ENCODE measurements at regions not wholly inside any gene's neighbourhood (a gene's known extent, or its start where the extent isn't known, plus 50 kb on each side); places are given as distances from the start of the nearest gene placed in this dataset.
"Not testable (repeated sequence)": the region's sequence is repeated elsewhere in the genome, so short reads cannot be mapped to it uniquely, and the experiment has no call there.

DNA sequence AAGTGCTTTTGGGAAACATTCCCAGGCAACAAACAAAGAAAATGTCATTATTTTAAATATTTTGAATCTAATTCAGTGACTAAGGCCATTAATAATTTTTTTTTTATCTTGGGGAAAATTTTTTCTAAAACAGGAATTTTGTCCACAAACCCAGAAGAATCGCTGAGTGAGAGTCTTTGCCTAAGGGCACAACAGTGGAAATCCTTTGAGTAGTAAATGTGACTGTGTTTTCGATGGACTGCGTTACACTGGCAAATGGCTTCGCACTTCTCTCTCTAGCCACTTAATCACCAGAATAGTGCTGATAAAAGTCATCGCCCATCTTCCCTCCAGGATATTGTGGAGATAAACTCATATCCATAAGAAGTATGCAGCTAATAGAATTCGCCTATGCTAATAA, 430.3 kb upstream of the AKR1E2 start:
- TF ChIP-seq, protein P1, sequence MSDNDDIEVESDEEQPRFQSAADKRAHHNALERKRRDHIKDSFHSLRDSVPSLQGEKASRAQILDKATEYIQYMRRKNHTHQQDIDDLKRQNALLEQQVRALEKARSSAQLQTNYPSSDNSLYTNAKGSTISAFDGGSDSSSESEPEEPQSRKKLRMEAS (IDR thresholded peaks at IDR 0.05; ENCODE audit: low read depth, low read length): no peak
- TF ChIP-seq, protein P2, sequence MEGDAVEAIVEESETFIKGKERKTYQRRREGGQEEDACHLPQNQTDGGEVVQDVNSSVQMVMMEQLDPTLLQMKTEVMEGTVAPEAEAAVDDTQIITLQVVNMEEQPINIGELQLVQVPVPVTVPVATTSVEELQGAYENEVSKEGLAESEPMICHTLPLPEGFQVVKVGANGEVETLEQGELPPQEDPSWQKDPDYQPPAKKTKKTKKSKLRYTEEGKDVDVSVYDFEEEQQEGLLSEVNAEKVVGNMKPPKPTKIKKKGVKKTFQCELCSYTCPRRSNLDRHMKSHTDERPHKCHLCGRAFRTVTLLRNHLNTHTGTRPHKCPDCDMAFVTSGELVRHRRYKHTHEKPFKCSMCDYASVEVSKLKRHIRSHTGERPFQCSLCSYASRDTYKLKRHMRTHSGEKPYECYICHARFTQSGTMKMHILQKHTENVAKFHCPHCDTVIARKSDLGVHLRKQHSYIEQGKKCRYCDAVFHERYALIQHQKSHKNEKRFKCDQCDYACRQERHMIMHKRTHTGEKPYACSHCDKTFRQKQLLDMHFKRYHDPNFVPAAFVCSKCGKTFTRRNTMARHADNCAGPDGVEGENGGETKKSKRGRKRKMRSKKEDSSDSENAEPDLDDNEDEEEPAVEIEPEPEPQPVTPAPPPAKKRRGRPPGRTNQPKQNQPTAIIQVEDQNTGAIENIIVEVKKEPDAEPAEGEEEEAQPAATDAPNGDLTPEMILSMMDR (IDR thresholded peaks at IDR 0.05; ENCODE audit: low read depth, low read length): no peak
- no peak for TF ChIP-seq MYC (IDR thresholded peaks at IDR 0.05; ENCODE audit: low read depth, low read length)
- no peak overlapping the region for H3K4me3 ChIP-seq (ENCODE audit: low read depth, low read length)
- DNase-seq (ENCODE audit: low read depth): no peak

DNA sequence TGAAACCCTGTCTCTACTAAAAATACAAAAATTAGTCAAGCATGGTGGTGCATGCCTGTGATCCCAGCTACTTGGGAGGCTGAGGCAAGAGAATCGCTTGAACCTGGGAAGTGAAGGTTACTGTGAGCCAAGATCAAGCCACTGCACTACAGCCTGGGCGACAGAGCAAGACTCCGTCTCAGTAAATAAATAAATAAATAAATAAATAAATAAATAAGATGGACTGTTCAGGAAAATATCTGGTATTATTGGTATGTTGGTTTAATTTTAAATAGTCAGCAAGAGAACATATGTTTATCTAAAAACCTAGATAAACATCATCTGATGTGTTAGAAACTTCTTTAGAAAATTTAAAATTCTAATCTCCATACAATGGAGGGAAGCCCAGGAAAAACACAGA, 431.6 kb upstream of the AKR1E2 start:
- DNase-seq (ENCODE audit: low read depth): not testable (repeated sequence)

DNA sequence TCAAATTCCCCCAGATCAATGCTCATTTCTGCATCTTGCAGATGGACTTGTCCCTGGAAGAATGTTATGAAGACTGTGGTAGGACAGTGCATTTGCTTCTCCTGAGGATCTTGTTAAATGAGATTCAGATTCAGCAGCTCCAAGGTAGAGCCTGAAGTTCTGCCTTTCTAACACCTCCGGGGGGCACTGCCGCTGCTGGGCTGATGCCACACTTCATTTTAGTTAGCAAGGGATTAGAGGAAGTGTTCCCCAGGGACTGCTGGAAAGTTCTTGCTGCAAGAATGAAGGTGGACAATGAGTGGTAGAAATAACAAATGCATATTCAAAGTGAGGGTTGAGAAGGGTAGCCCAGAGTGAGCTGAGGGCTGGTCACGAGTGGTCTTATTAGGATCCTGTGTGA, 434.3 kb upstream of the AKR1E2 start:
- peak; percentile 47 for DNase-seq (ENCODE audit: low read depth)
- TF ChIP-seq, protein P2 (IDR thresholded peaks at IDR 0.05; ENCODE audit: low read depth, low read length): no peak
- TF ChIP-seq, protein P1 (IDR thresholded peaks at IDR 0.05; ENCODE audit: low read depth, low read length): no peak
- TF ChIP-seq MYC (IDR thresholded peaks at IDR 0.05; ENCODE audit: low read depth, low read length) (no peak), POLR2A (IDR thresholded peaks at IDR 0.05; ENCODE audit: extremely low read depth, insufficient read length) (no peak)
- H3K4me3 ChIP-seq (ENCODE audit: low read depth, low read length): no peak overlapping the region

More for the DNA sequence above, 431.6 kb upstream of the AKR1E2 start:
- not testable (repeated sequence) for H3K4me3 ChIP-seq (ENCODE audit: low read depth, low read length)

DNA sequence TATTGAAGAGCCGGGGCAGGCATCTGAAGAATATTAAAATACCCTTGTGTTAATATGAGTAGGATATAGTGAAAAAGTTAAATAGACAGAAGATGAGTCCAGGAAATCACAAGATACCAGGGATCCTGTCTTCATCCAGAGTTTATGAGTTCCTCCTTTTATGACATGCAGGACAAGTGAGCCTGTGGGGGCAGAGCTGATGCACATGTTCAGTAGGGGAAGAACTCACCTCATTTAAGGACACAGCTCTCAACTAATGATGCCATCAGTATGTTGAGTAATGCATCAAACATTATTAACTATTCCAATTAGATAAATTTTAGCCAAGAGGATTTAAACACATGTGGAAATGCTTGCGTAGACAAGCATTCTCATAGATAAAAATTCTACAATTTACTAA, 435.8 kb upstream of the AKR1E2 start:
- H3K4me3 ChIP-seq (ENCODE audit: low read depth, low read length): no peak overlapping the region
- TF ChIP-seq, protein P1 (IDR thresholded peaks at IDR 0.05; ENCODE audit: low read depth, low read length): no peak
- DNase-seq (ENCODE audit: low read depth): peak; percentile 1

DNA sequence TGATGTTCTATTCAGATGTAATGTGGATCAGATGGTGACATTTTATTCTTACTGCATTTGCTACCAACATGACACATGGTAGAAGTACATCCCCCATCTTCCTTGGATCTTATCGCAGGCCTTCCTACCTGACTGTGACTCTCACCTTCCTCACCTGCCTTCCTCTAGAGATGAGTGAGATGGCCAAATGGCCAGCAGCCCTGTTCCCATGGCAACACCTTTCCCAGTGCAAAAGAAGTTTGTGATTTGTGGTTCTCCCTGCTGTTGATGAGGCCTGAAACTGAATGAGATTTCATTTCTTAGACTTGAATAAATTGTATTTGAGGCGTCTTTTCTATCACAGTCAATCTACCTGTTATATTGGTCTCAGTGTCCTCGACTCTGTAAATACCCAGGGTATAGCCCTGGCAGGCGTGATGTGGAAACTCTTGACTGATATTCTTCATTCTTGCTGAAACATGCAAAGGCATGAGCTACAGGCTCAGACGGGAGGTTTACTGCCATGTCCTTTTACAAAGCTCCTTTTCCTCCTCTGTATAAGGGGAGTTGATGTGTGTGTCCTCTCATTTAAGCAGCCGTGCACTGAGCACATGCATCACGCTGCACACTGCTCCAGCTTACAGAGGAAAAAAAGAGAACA, 440.7 kb upstream of the AKR1E2 start:
- H3K4me3 ChIP-seq (ENCODE audit: low read depth, low read length): no peak overlapping the region
- no peak for TF ChIP-seq POLR2A (IDR thresholded peaks at IDR 0.05; ENCODE audit: extremely low read depth, insufficient read length)
- TF ChIP-seq, protein P1 (IDR thresholded peaks at IDR 0.05; ENCODE audit: low read depth, low read length): no peak
- DNase-seq (ENCODE audit: low read depth): no peak

DNA sequence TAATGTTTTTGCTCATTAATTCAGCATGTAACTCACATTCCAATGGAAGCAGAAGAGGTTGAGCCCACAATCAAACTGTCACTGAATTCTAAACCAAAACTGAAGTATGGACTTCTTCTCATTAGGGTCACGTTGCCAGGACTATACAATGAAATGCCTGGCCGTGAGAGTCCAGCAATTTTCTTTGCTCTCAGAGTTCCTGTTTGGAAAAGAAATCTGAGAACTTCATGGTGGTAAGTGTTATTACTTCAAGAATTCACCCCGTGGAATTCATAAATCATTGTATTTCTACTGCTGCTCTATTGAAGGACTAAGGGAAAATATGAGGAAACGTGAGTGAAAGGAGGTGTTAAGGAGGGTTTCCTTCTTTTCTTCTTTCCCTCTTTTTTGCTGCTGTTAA, 441.8 kb upstream of the AKR1E2 start:
- no peak for DNase-seq (ENCODE audit: low read depth)
- no peak overlapping the region for H3K4me3 ChIP-seq (ENCODE audit: low read depth, low read length)
- TF ChIP-seq, protein P2 (IDR thresholded peaks at IDR 0.05; ENCODE audit: low read depth, low read length): no peak

DNA sequence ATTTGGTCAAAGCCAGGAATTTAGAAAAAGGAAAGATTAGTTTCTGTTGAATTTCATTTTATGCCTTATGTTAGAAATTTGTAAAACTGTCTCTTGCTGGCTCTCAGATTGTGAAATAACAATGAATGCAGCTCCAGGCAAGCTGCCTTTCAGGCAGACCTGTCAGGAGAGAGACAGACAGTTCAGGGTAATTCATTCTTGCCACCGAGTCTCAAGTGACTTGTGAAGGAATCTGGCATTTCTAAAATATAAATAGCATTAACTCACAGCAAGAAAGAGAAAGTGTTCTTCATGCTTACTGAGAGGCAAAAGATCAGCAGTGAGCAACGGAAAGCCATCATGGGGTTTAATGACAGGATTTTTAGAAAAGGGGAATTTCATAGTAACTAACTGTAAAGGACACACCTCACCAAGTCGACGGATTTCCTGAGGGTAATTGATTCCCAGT, 442.3 kb upstream of the AKR1E2 start:
- TF ChIP-seq, protein P1 (IDR thresholded peaks at IDR 0.05; ENCODE audit: low read depth, low read length): no peak
- TF ChIP-seq, protein P2 (IDR thresholded peaks at IDR 0.05; ENCODE audit: low read depth, low read length): no peak
- TF ChIP-seq POLR2A (IDR thresholded peaks at IDR 0.05; ENCODE audit: extremely low read depth, insufficient read length) (no peak), MYC (IDR thresholded peaks at IDR 0.05; ENCODE audit: low read depth, low read length) (no peak)
- no peak overlapping the region for H3K4me3 ChIP-seq (ENCODE audit: low read depth, low read length)
- no peak for DNase-seq (ENCODE audit: low read depth)

Data from NB4 (cell line).